Loucy (cell line): ENCODE measurements at regions not wholly inside any gene's neighbourhood (a gene's known extent, or its start where the extent isn't known, plus 50 kb on each side); places are given as distances from the start of the nearest gene placed in this dataset.

Source experiments
- EZH2phosphoT487 ChIP-seq: fragments of 200-600 bp; IDR thresholded peaks from 2 replicates; pipeline ENCODE4 v1.6.1; 2018; ENCODE audit warnings: antibody characterized with exemption, mild to moderate bottlenecking, moderate library complexity, borderline replicate concordance
- TF ChIP-seq, protein P1 (sequence below): fragments of 200-600 bp; sonication (generic); conservative IDR thresholded peaks from 2 replicates; pipeline ENCODE4 v1.5.1; 2014; ENCODE audit warnings: mild to moderate bottlenecking, antibody characterized with exemption, low read length

DNA sequence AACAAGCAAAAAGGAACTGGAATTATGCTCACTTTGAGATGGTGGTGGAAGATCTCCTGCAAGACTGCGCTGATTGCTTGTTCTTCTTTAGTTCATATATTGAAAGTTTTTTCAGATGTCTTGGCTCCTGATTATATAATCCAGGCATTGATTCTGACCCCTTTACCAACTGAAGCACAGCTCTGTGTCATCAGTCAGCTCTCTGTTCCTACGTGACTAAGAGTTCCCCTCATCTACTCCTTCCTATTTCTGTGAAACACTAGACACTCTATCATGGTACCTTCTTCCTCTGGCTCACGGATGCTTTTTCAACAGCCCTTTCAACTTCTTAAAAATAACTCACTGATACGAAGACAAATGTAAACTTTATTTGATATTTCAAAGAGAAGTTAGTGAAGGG, 788.6 kb downstream of the SOCS6 start:
- TF ChIP-seq, protein P1, sequence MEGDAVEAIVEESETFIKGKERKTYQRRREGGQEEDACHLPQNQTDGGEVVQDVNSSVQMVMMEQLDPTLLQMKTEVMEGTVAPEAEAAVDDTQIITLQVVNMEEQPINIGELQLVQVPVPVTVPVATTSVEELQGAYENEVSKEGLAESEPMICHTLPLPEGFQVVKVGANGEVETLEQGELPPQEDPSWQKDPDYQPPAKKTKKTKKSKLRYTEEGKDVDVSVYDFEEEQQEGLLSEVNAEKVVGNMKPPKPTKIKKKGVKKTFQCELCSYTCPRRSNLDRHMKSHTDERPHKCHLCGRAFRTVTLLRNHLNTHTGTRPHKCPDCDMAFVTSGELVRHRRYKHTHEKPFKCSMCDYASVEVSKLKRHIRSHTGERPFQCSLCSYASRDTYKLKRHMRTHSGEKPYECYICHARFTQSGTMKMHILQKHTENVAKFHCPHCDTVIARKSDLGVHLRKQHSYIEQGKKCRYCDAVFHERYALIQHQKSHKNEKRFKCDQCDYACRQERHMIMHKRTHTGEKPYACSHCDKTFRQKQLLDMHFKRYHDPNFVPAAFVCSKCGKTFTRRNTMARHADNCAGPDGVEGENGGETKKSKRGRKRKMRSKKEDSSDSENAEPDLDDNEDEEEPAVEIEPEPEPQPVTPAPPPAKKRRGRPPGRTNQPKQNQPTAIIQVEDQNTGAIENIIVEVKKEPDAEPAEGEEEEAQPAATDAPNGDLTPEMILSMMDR = no peak
- TF ChIP-seq EZH2phosphoT487 = no peak
